ENCODE measurements at regions not wholly inside any gene's neighbourhood (a gene's known extent, or its start where the extent isn't known, plus 50 kb on each side); places are given as distances from the start of the nearest gene placed in this dataset.
"Not testable (repeated sequence)": the region's sequence is repeated elsewhere in the genome, so short reads cannot be mapped to it uniquely, and the experiment has no call there.

GRCh38 chr2:215236131-215236530 is 75.7 kb upstream of the ATIC start:
- WGBS, 5 donors, result 65 to 85% (median 76%) methylated on average over 10 of the region's 10 CpGs

GRCh38 chr2:215220221-215220620 is 81.8 kb upstream of the ABCA12 start:
- H3K36me3 ChIP-seq; H3K4me1 ChIP-seq; DNase-seq; H3K27ac ChIP-seq; intact Hi-C loops (cut with DNase I; ENCODE audit: low total_unique reads); H3K4me3 ChIP-seq; H3K27me3 ChIP-seq: not testable (repeated sequence)
- peaks cover 0 to 17% (median 5%) of the 10 kb centered on the region in 4 donors for H3K9me3 ChIP-seq
- 92 to 97% (median 93%) methylated on average over 16 to 19 of the region's 19 CpGs for WGBS, 5 donors

More at GRCh38 chr2:215236131-215236530, 75.7 kb upstream of the ATIC start:
- Histone ChIP-seq H3K9me3 (no peaks in the 10 kb centered on the region), H3K27ac (no peak overlapping the region), H3K4me1 (no peaks in the 10 kb centered on the region), H3K27me3 (no peaks in the 10 kb centered on the region), H3K36me3 (no peaks in the 10 kb centered on the region), H3K4me3 (no peak overlapping the region)
- DNase-seq, result no peak
- TF ChIP-seq CTCF (IDR thresholded peaks at IDR 0.05) (no peak), POLR2AphosphoS5 (IDR thresholded peaks at IDR 0.05) (no peak), EP300 (IDR thresholded peaks at IDR 0.05) (no peak), POLR2A (IDR thresholded peaks at IDR 0.05) (no peak)
- intact Hi-C loops (cut with DNase I; ENCODE audit: low total_unique reads), result no loop called here

- TF ChIP-seq CTCF (IDR thresholded peaks at IDR 0.05), result no peak
- Histone ChIP-seq H3K27me3 (no peaks in the 10 kb centered on the region), H3K27ac (no peak overlapping the region), H3K4me1 (no peaks in the 10 kb centered on the region), H3K9me3 (peaks cover 0 to 17% (median 5%) of the 10 kb centered on the region in 4 donors), H3K4me3 (no peak overlapping the region), H3K36me3 (no peaks in the 10 kb centered on the region)
- intact Hi-C loops (cut with DNase I; ENCODE audit: low total_unique reads), result no loop called here
- peak in 1 of 2 donors; percentile 4 for DNase-seq
- 77 to 84% (median 83%) methylated on average over 22 to 32 of the region's 32 CpGs for WGBS, 5 donors
Measured at GRCh38 chr2:215218587-215219577, 80.5 kb upstream of the ABCA12 start.

- 18 to 60% (median 33%) methylated on average over 2 of the region's 2 CpGs for WGBS, 5 donors
Measured at GRCh38 chr2:215216806-215217205, 78.4 kb upstream of the ABCA12 start.

More at GRCh38 chr2:215216806-215217205, 78.4 kb upstream of the ABCA12 start:
- intact Hi-C loops (cut with DNase I; ENCODE audit: low total_unique reads), result no loop called here
- Histone ChIP-seq H3K4me3 (no peak overlapping the region), H3K9me3 (peaks cover 0 to 17% (median 5%) of the 10 kb centered on the region in 4 donors), H3K27me3 (no peaks in the 10 kb centered on the region), H3K4me1 (no peaks in the 10 kb centered on the region), H3K36me3 (no peaks in the 10 kb centered on the region), H3K27ac (no peak overlapping the region)
- TF ChIP-seq POLR2A (IDR thresholded peaks at IDR 0.05) (no peak), CTCF (IDR thresholded peaks at IDR 0.05) (no peak), POLR2AphosphoS5 (IDR thresholded peaks at IDR 0.05) (no peak), EP300 (IDR thresholded peaks at IDR 0.05) (no peak)
- DNase-seq, result no peak
